ENCODE measurements at regions not wholly inside any gene's neighbourhood (a gene's known extent, or its start where the extent isn't known, plus 50 kb on each side); places are given as distances from the start of the nearest gene placed in this dataset.

GRCh38 chr2:193222454-193222853 lies 1027.7 kb upstream of the TMEFF2 start:
- POLR2A ChIA-PET (ENCODE audit: partially characterized antibody) = no interaction called here
- 95% methylated on average over 2 of the region's 2 CpGs; no CpG with 5 or more reads in 1 of the 2 experiments for WGBS, 2 experiments (ENCODE audit: extremely low coverage in 1 of 2, insufficient coverage in 1 of 2, insufficient read length in 1 of 2, insufficient replicate concordance in 2 of 2, low coverage in 1 of 2, low lambda C conversion rate in 2 of 2, missing lambda C conversion rate in 1 of 2)
- no peak for TF ChIP-seq NANOG (IDR thresholded peaks at IDR 0.05; ENCODE audit: insufficient read depth, low read depth, low read length, poor library complexity, severe bottlenecking)
- peak; percentile 84 for TF ChIP-seq MAFK (IDR thresholded peaks at IDR 0.05; ENCODE audit: low read depth, low read length)
- TF ChIP-seq CTCF (IDR thresholded peaks at IDR 0.05; ENCODE audit: control extremely low read depth in 1 of 3, insufficient read depth in 1 of 3, low read depth in 1 of 3, low read length in 3 of 3) = no peak
- no peaks in the 10 kb centered on the region for H3K79me2 ChIP-seq (ENCODE audit: control insufficient read depth in 1 of 2, insufficient read depth in 2 of 2, low read length in 2 of 2)
- no peaks in the 10 kb centered on the region for H3K36me3 ChIP-seq (ENCODE audit: control insufficient read depth in 2 of 4, insufficient read depth in 4 of 4, low read length in 3 of 4)
- H3K4me2 ChIP-seq (ENCODE audit: insufficient read depth in 1 of 2, low read depth in 2 of 2, low read length in 2 of 2) = no peak overlapping the region
- H4K20me1 ChIP-seq (replicated peaks in 1 of 2; ENCODE audit: control insufficient read depth in 1 of 2, insufficient read depth in 2 of 2, low read length in 2 of 2) = no peaks in the 10 kb centered on the region
- H4K91ac ChIP-seq (replicated peaks; ENCODE audit: insufficient read length, low read length) = no peak overlapping the region
- H2BK5ac ChIP-seq (ENCODE audit: low read depth, low read length) = no peak overlapping the region
- H4K8ac ChIP-seq (ENCODE audit: extremely low read depth, insufficient read depth, low read length) = no peak overlapping the region
- no peak overlapping the region for H3K23ac ChIP-seq (ENCODE audit: insufficient read length)
- no peak overlapping the region for H3K4me3 ChIP-seq (ENCODE audit: extremely low read depth in 1 of 4, insufficient read depth in 2 of 4, low read depth in 3 of 4, low read length in 4 of 4)
- no peak overlapping the region for H2BK120ac ChIP-seq (replicated peaks; ENCODE audit: low read depth, low read length)
- H3K23me2 ChIP-seq (ENCODE audit: low read depth, low read length) = no peaks in the 10 kb centered on the region
- no peak overlapping the region for H3K56ac ChIP-seq (replicated peaks; ENCODE audit: insufficient read length, low read depth, low read length)
- H4K5ac ChIP-seq (ENCODE audit: insufficient read length, low read depth, low read length) = no peak overlapping the region
- no peaks in the 10 kb centered on the region for H3K9me3 ChIP-seq (ENCODE audit: insufficient read depth in 2 of 2, low read depth in 1 of 2, low read length in 1 of 2)
- H3K4ac ChIP-seq (replicated peaks; ENCODE audit: insufficient read length, low read depth, low read length) = no peak overlapping the region
- no peaks in the 10 kb centered on the region for H3K27me3 ChIP-seq (replicated peaks in 1 of 4; ENCODE audit: control insufficient read depth in 3 of 4, extremely low read depth in 1 of 4, insufficient read depth in 3 of 4, low read length in 3 of 4)
- H3K9ac ChIP-seq (replicated peaks in 1 of 4; ENCODE audit: extremely low read depth in 1 of 4, low read depth in 3 of 4, low read length in 3 of 4) = no peak overlapping the region
- no peak overlapping the region for H2AK5ac ChIP-seq (ENCODE audit: low read depth, low read length)
- H3K4me1 ChIP-seq (replicated peaks in 1 of 4; ENCODE audit: control insufficient read depth in 3 of 4, insufficient read depth in 4 of 4, low read length in 3 of 4) = no peaks in the 10 kb centered on the region
- H2BK15ac ChIP-seq (ENCODE audit: low read length) = no peak overlapping the region
- H3K14ac ChIP-seq (ENCODE audit: insufficient read length) = no peak overlapping the region
- H2BK20ac ChIP-seq (ENCODE audit: low read length) = no peak overlapping the region
- no peak overlapping the region for H3K18ac ChIP-seq (ENCODE audit: extremely low read depth, low read length)
- no peak for DNase-seq (ENCODE audit: low read depth in 1 of 2, low spot score in 2 of 2)
- no peak for FAIRE-seq
- no peak overlapping the region for H2BK12ac ChIP-seq (ENCODE audit: low read depth, low read length)
- CTCF ChIA-PET (ENCODE audit: partially characterized antibody) = interaction anchor here (1.2 to 1.5 kb wide), 2 partner anchors 10 to 18 kb away, joined by 3 read pairs; no protein-coding TSS in a partner anchor
- H3K79me1 ChIP-seq (ENCODE audit: low read depth, low read length) = no peaks in the 10 kb centered on the region
- H3K27ac ChIP-seq (ENCODE audit: low read depth, low read length) = no peak overlapping the region
- H2AFZ ChIP-seq (ENCODE audit: low read length) = no peak overlapping the region
